Thyroid gland (tissue), 4 donors: ENCODE measurements at regions not wholly inside any gene's neighbourhood (a gene's known extent, or its start where the extent isn't known, plus 50 kb on each side); places are given as distances from the start of the nearest gene placed in this dataset.
"Not testable (repeated sequence)": the region's sequence is repeated elsewhere in the genome, so short reads cannot be mapped to it uniquely, and the experiment has no call there.

Source experiments
- CTCF ChIP-seq, 6 experiments: fragments of 200-600 bp in 3 of 6; fragments of 450-650 bp in 3 of 6; sonication (generic) in 3 of 6; IDR thresholded peaks; one replicate each; pipeline ENCODE4 v1.5.1; 2016 to 2019; ENCODE audit warnings: antibody characterized with exemption in 6 of 6, mild to moderate bottlenecking in 2 of 6, inconsistent platforms in 1 of 6, moderate library complexity in 1 of 6
- POLR2A ChIP-seq, 2 donors: fragments of 450-650 bp; IDR thresholded peaks; one replicate each; pipeline ENCODE4 v1.6.1; 2017; ENCODE audit warnings: antibody characterized with exemption in 2 of 2, mild to moderate bottlenecking in 2 of 2, moderate library complexity in 1 of 2

GRCh38 chr2:35818359-35818758, 537.2 kb upstream of the CRIM1 start:
- not testable (repeated sequence) for TF ChIP-seq CTCF, POLR2A (IDR thresholded peaks at IDR 0.05)
